Colonic mucosa (tissue), 4 donors: ENCODE measurements at regions not wholly inside any gene's neighbourhood (a gene's known extent, or its start where the extent isn't known, plus 50 kb on each side); places are given as distances from the start of the nearest gene placed in this dataset.

ENCODE experiments used
- DNase-seq: peaks from one replicate; pipeline ENCODE4 v3.0.0-alpha.2; 2020
- H3K27ac ChIP-seq: fragments of 200-600 bp; one replicate; pipeline ENCODE4 v1.8.0; 2021
- H3K27me3 ChIP-seq: fragments of 200-600 bp; one replicate; pipeline ENCODE4 v1.8.0; 2021
- H3K36me3 ChIP-seq: fragments of 200-600 bp; one replicate; pipeline ENCODE4 v1.8.0; 2021
- H3K4me1 ChIP-seq: fragments of 200-600 bp; one replicate; pipeline ENCODE4 v1.8.0; 2021; ENCODE audit warnings: mild to moderate bottlenecking
- H3K4me3 ChIP-seq: fragments of 200-600 bp; one replicate; pipeline ENCODE4 v1.8.0; 2021
- H3K9ac ChIP-seq, 2 donors: one replicate each; pipeline ENCODE4 v1.7.0; 2013; ENCODE audit warnings: control low read depth in 2 of 2, low read depth in 2 of 2, low read length in 2 of 2
- H3K9me3 ChIP-seq: fragments of 200-600 bp; one replicate; pipeline ENCODE4 v1.8.0; 2021
- intact Hi-C: fragments of 100-400 bp; cut with DNase I; formaldehyde crosslinking; loops from one replicate; pipeline ENCODE4 v1.14.1; 2022
- TF ChIP-seq, protein P1 (sequence below): fragments of 200-600 bp; IDR thresholded peaks from one replicate; pipeline ENCODE4 v1.8.0; 2022; ENCODE audit warnings: antibody characterized with exemption, mild to moderate bottlenecking
- donor health status: healthy.
- donor health status: DM: no; HTN: no; CAD: no.
- donor health status: DM: no; HTN: no; CAD: no.

DNA sequence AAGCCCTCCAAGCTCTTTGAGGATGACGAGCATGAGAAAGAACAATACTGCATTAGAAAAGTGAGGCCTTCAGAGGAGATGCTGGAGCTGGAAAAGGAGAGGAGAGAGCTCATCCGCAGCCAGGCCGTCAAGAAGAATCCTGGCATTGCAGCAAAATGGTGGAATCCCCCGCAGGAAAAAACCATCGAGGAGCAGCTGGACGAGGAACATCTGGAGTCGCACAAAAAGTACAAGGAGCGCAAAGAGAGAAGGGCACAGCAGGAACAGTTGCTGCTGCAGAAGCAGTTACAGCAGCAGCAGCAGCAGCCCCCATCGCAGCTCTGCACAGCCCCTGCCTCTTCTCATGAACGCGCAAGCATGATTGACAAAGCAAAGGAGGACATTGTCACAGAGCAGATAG, 71.2 kb downstream of the C9orf152 start:
- H3K27ac ChIP-seq: no peak overlapping the region
- H3K27me3 ChIP-seq: no peaks in the 10 kb centered on the region
- no peak overlapping the region for H3K9ac ChIP-seq
- no peak overlapping the region for H3K4me3 ChIP-seq
- no peak for DNase-seq
- H3K4me1 ChIP-seq: no peaks in the 10 kb centered on the region
- intact Hi-C loops: no loop called here
- TF ChIP-seq, protein P1, sequence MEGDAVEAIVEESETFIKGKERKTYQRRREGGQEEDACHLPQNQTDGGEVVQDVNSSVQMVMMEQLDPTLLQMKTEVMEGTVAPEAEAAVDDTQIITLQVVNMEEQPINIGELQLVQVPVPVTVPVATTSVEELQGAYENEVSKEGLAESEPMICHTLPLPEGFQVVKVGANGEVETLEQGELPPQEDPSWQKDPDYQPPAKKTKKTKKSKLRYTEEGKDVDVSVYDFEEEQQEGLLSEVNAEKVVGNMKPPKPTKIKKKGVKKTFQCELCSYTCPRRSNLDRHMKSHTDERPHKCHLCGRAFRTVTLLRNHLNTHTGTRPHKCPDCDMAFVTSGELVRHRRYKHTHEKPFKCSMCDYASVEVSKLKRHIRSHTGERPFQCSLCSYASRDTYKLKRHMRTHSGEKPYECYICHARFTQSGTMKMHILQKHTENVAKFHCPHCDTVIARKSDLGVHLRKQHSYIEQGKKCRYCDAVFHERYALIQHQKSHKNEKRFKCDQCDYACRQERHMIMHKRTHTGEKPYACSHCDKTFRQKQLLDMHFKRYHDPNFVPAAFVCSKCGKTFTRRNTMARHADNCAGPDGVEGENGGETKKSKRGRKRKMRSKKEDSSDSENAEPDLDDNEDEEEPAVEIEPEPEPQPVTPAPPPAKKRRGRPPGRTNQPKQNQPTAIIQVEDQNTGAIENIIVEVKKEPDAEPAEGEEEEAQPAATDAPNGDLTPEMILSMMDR: no peak
- no peaks in the 10 kb centered on the region for H3K9me3 ChIP-seq
- no peaks in the 10 kb centered on the region for H3K36me3 ChIP-seq

DNA sequence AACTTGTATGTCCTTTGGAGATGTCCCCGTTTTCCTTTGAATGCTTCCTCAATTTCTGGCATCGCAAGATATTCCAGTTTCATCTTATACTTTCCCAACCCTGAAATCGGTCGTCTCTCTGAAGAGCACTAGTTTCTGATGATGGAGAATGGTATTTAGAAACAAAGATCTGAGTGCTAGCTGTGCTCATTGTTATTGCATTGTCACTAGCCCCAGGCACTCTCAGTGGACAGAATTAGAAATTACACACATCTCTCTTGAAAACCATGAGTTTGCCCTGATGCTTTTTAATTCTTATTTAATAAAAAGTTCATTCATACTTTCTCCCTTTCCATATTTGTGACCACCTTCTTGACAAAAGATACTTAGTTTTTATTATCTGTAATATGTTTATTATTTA, 67.7 kb downstream of the C9orf152 start:
- H3K9ac ChIP-seq: no peak overlapping the region
- no peaks in the 10 kb centered on the region for H3K27me3 ChIP-seq
- H3K36me3 ChIP-seq: no peaks in the 10 kb centered on the region
- TF ChIP-seq, protein P1: no peak
- DNase-seq: no peak
- H3K4me3 ChIP-seq: no peak overlapping the region
- no peak overlapping the region for H3K27ac ChIP-seq
- intact Hi-C loops: no loop called here
- H3K4me1 ChIP-seq: no peaks in the 10 kb centered on the region
- H3K9me3 ChIP-seq: no peaks in the 10 kb centered on the region

GRCh38 chr9:110141227-110141793, 66.6 kb downstream of the C9orf152 start:
- Histone ChIP-seq H3K27ac (no peak overlapping the region), H3K9ac (no peak overlapping the region), H3K9me3 (no peaks in the 10 kb centered on the region), H3K4me3 (no peak overlapping the region), H3K4me1 (no peaks in the 10 kb centered on the region), H3K36me3 (no peaks in the 10 kb centered on the region), H3K27me3 (no peaks in the 10 kb centered on the region)
- TF ChIP-seq, protein P1: no peak
- no peak for DNase-seq
- intact Hi-C loops: no loop called here

- intact Hi-C loops: no loop called here
- TF ChIP-seq, protein P1: no peak
- Histone ChIP-seq H3K27me3 (no peaks in the 10 kb centered on the region), H3K4me1 (no peaks in the 10 kb centered on the region), H3K4me3 (no peak overlapping the region), H3K9me3 (no peaks in the 10 kb centered on the region), H3K36me3 (no peaks in the 10 kb centered on the region), H3K9ac (no peak overlapping the region), H3K27ac (no peak overlapping the region)
- no peak for DNase-seq
These were observed 65.7 kb downstream of the C9orf152 start for GRCh38 chr9:110142253-110142652.

GRCh38 chr9:110142868-110143481, 65.0 kb downstream of the C9orf152 start:
- H3K36me3 ChIP-seq: no peaks in the 10 kb centered on the region
- intact Hi-C loops: no loop called here
- TF ChIP-seq, protein P1: no peak
- no peaks in the 10 kb centered on the region for H3K9me3 ChIP-seq
- no peaks in the 10 kb centered on the region for H3K27me3 ChIP-seq
- no peak overlapping the region for H3K4me3 ChIP-seq
- no peak for DNase-seq
- no peak overlapping the region for H3K27ac ChIP-seq
- no peak overlapping the region for H3K9ac ChIP-seq
- H3K4me1 ChIP-seq: no peaks in the 10 kb centered on the region
